A549 (cell line): ENCODE measurements at regions not wholly inside any gene's neighbourhood (a gene's known extent, or its start where the extent isn't known, plus 50 kb on each side); places are given as distances from the start of the nearest gene placed in this dataset.

Experiments used
- ATAC-seq, 2 experiments: fragments of 200-7000 bp in 1 of 2; fragments of >200 bp in 1 of 2; cut with Nextera tagmentation in 1 of 2; cut with Tn5 transposase in 1 of 2; 3 replicates each; pipeline versions ENCODE4 v1.8.0 to v1.9.1; 2018 to 2020; ENCODE audit warnings: mild to moderate bottlenecking in 1 of 2, moderate library complexity in 1 of 2
- CTCF ChIA-PET: fragments of 300-600 bp; sonication (Branson Sonifier 250); formaldehyde crosslinking; extraction: SDS; loops from one replicate; lab custom pipeline; 2021; ENCODE audit warnings: antibody characterized with exemption, inconsistent platforms; lab: Yijun Ruan, JAX
- POLR2A ChIA-PET: fragments of 350-600 bp; formaldehyde crosslinking; extraction: SDS; loops from one replicate; lab custom pipeline; 2021; ENCODE audit warnings: antibody characterized with exemption, inconsistent platforms; lab: Yijun Ruan, JAX
- DNase-seq, 2 experiments: peaks; one replicate each; pipeline versions ENCODE4 v3.0.0 to v3.0.0-alpha.2; 2011 to 2016; ENCODE audit warnings: low read depth in 1 of 2, low spot score in 1 of 2
- FAIRE-seq: peaks from 2 replicates; lab custom pipeline; 2011; peaks lifted over from hg19 to GRCh38; lab: Jason Lieb, UNC
- H3K27ac ChIP-seq, 2 experiments: fragments of >200 bp; sonication (Bioruptor Twin); formaldehyde crosslinking; 3 replicates each; pipeline ENCODE4 v1.5.1; 2016 to 2017
- H3K4me1 ChIP-seq: fragments of >200 bp; sonication (Bioruptor Twin); formaldehyde crosslinking; 3 replicates; pipeline ENCODE4 v1.6.1; 2016
- H3K4me2 ChIP-seq: fragments of >200 bp; sonication (Bioruptor Twin); formaldehyde crosslinking; 3 replicates; pipeline ENCODE4 v1.6.1; 2016
- H3K4me3 ChIP-seq: fragments of >200 bp; sonication (Bioruptor Twin); formaldehyde crosslinking; 3 replicates; pipeline ENCODE4 v1.5.1; 2016
- H3K9me3 ChIP-seq: fragments of >200 bp; sonication (Bioruptor Twin); formaldehyde crosslinking; 3 replicates; pipeline ENCODE4 v1.6.1; 2016
- BHLHE40 ChIP-seq: IDR thresholded peaks from 2 replicates; pipeline ENCODE4 v1.6.1; 2012; ENCODE audit warnings: low read depth, low read length, inconsistent platforms
- CHD2 ChIP-seq: fragments of 150-350 bp; IDR thresholded peaks from 2 replicates; pipeline ENCODE4 v1.6.1; 2014; ENCODE audit warnings: low read length; ENCODE audit not compliant: partially characterized antibody
- ESRRA ChIP-seq: fragments of 150-350 bp; IDR thresholded peaks from 2 replicates; pipeline ENCODE4 v1.6.1; 2014; ENCODE audit warnings: mild to moderate bottlenecking, low read length, borderline replicate concordance
- FOSL2 ChIP-seq, 2 experiments: fragments of 450-650 bp in 1 of 2; fragments of >200 bp in 1 of 2; sonication (Bioruptor Twin) in 1 of 2; formaldehyde crosslinking; IDR thresholded peaks; 2 replicates each; pipeline versions ENCODE4 v1.5.0 to v1.6.1; 2016 to 2020; ENCODE audit warnings: mild to moderate bottlenecking in 1 of 2, moderate library complexity in 1 of 2
- GATA3 ChIP-seq: IDR thresholded peaks from 2 replicates; pipeline ENCODE4 v1.6.1; 2012; ENCODE audit warnings: borderline replicate concordance
- HOXA7 ChIP-seq: fragments of 250-450 bp; sonication (Bioruptor Pico); IDR thresholded peaks from 2 replicates; pipeline ENCODE4 v1.5.0; 2020; ENCODE audit warnings: mild to moderate bottlenecking, moderate library complexity
- JUNB ChIP-seq: fragments of >200 bp; sonication (Bioruptor Twin); formaldehyde crosslinking; IDR thresholded peaks from 2 replicates; pipeline ENCODE4 v1.6.1; 2016
- KDM5A ChIP-seq: fragments of 200-600 bp; sonication (generic); IDR thresholded peaks from 2 replicates; pipeline ENCODE4 v1.6.1; 2016; ENCODE audit warnings: antibody characterized with exemption, mild to moderate bottlenecking
- MAFK ChIP-seq: fragments of 450-650 bp; IDR thresholded peaks from 2 replicates; pipeline ENCODE4 v1.6.1; 2014; ENCODE audit not compliant: partially characterized antibody
- MAZ ChIP-seq: fragments of 150-350 bp; IDR thresholded peaks from 2 replicates; pipeline ENCODE4 v1.6.1; 2014; ENCODE audit warnings: antibody characterized with exemption, low read depth, low read length, borderline replicate concordance
- MYC ChIP-seq: IDR thresholded peaks from 2 replicates; pipeline ENCODE4 v1.6.1; 2012; ENCODE audit warnings: mild to moderate bottlenecking, inconsistent platforms, low read length, improper control_type of control experiment, borderline replicate concordance
- RAD21 ChIP-seq, 2 experiments: fragments of >200 bp in 1 of 2; sonication (Bioruptor Twin) in 1 of 2; formaldehyde crosslinking in 1 of 2; IDR thresholded peaks in 1 of 2; conservative IDR thresholded peaks in 1 of 2; 2 replicates in 1 of 2; 3 replicates in 1 of 2; pipeline ENCODE4 v1.6.1; 2012 to 2018; ENCODE audit warnings: inconsistent platforms in 1 of 2
- RARB ChIP-seq: fragments of 250-450 bp; sonication (Bioruptor Pico); IDR thresholded peaks from 2 replicates; pipeline ENCODE4 v1.8.0; 2021; ENCODE audit warnings: mild to moderate bottlenecking, moderate library complexity
- RCOR1 ChIP-seq: fragments of 150-350 bp; IDR thresholded peaks from 2 replicates; pipeline ENCODE4 v1.6.1; 2014; ENCODE audit warnings: antibody characterized with exemption, low read length, low read depth
- RFX5 ChIP-seq: fragments of 450-650 bp; IDR thresholded peaks from 2 replicates; pipeline ENCODE4 v1.7.1; 2014; ENCODE audit warnings: antibody characterized with exemption, mild to moderate bottlenecking, moderate library complexity
- SMC3 ChIP-seq: fragments of >200 bp; sonication (Bioruptor Twin); formaldehyde crosslinking; IDR thresholded peaks from 3 replicates; pipeline ENCODE4 v1.6.1; 2018; ENCODE audit warnings: inconsistent platforms
- SREBF2 ChIP-seq: fragments of 450-650 bp; IDR thresholded peaks from 2 replicates; pipeline ENCODE4 v1.6.1; 2014; ENCODE audit warnings: mild to moderate bottlenecking, moderate library complexity
- ZC3H11A ChIP-seq: fragments of 450-650 bp; IDR thresholded peaks from 2 replicates; pipeline ENCODE4 v1.6.1; 2014; ENCODE audit warnings: antibody characterized with exemption, mild to moderate bottlenecking
- ZSCAN20 ChIP-seq: fragments of 250-450 bp; sonication (Bioruptor Pico); IDR thresholded peaks from 2 replicates; pipeline ENCODE4 v1.8.0; 2022; ENCODE audit warnings: mild to moderate bottlenecking, moderate library complexity
- WGBS: methylation state at CpG from one replicate; pipeline ENCODE4 v1.1.6; 2017; ENCODE audit errors: missing lambda C conversion rate; 5-methylcytosine and 5-hydroxymethylcytosine counted together
- TF ChIP-seq, protein P1 (sequence below): fragments of 150-350 bp; IDR thresholded peaks from 2 replicates; pipeline ENCODE4 v1.6.1; 2014; ENCODE audit warnings: low read depth, mild to moderate bottlenecking, low read length
- TF ChIP-seq, protein P2 (sequence below): IDR thresholded peaks from 2 replicates; pipeline ENCODE4 v1.6.1; 2012; ENCODE audit warnings: low read depth, borderline replicate concordance
- TF ChIP-seq, protein P3 (sequence below): fragments of 450-650 bp; IDR thresholded peaks from 2 replicates; pipeline ENCODE4 v1.6.1; 2014; ENCODE audit warnings: antibody characterized with exemption
- TF ChIP-seq, protein P4 (sequence below): fragments of 250-450 bp; sonication (Bioruptor Pico); IDR thresholded peaks from 2 replicates; pipeline ENCODE4 v1.5.0; 2020; ENCODE audit warnings: low read depth, mild to moderate bottlenecking, moderate library complexity
- TF ChIP-seq, protein P5 (sequence below): fragments of 200-600 bp; sonication (generic); IDR thresholded peaks from 2 replicates; pipeline ENCODE4 v1.6.1; 2016; ENCODE audit warnings: antibody characterized with exemption, mild to moderate bottlenecking, moderate library complexity

DNA sequence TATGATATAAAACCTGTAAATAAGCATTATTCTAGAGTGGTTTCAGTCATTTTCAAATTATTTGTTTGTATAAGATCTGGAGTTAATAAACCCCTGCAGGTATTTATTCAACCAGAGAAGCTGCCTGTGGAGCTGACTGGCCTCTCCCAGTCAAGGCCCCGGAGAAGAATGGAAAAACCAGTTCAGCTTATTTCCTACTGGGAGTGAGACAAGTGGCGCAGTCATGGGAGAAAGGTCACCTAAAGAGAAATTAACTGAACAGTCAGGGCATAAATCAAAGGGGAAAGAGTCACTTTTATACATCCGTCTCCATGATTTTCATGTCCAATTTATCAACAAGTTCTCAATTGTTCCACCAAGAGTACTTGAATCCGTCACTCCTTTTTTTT, 240.9 kb downstream of the RNF152 start:
- DNase-seq (no peak), FAIRE-seq (no peak), ATAC-seq (no peak)
- no peaks in the 10 kb centered on the region for H3K4me1 ChIP-seq
- 68% methylated on average over 4 of the region's 4 CpGs for WGBS
- H3K27ac ChIP-seq = no peak overlapping the region
- POLR2A ChIA-PET = no interaction called here
- CTCF ChIA-PET = no interaction called here
- no peak overlapping the region for H3K4me3 ChIP-seq
- H3K9me3 ChIP-seq = no peaks in the 10 kb centered on the region
- H3K4me2 ChIP-seq = no peak overlapping the region
- no peak for TF ChIP-seq MAZ

DNA sequence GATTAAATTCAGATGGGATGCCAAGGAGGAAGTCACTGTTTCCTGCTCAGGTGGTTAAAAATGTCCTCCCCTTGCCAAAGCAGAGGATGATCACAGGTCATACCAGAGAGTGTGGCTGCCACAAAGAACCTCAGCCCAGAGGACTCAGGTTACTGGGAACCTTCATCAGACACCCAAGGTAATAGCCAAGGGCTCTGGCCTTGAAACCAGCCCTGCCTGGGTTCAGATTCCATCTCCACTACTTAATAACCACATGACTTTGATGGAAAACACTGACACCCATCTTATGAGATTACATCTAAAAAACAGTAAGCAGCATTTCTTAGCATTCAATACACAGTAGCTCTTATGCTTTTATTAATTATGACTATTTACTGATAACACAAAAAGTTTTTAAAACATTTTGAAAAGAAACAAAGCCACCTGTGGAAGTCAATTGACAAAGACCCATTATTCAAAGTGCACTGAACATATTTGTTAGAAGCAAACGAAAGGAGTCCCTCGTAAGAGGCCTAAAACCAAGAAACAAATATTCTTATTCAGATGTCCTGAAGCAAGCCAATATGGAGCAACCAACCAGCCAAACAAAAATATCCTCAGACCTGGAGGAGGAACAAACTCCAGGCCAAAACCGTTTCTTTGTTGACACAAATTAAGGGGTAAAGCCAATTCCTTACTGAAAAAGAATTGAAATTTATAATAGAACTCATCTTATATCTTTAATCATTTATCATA, 241.5 kb downstream of the RNF152 start:
- no peaks in the 10 kb centered on the region for H3K9me3 ChIP-seq
- POLR2A ChIA-PET = no interaction called here
- FAIRE-seq (no peak), ATAC-seq (no peak), DNase-seq (no peak)
- H3K27ac ChIP-seq = no peak overlapping the region
- WGBS = 27% methylated on average over 3 of the region's 3 CpGs
- H3K4me1 ChIP-seq = no peaks in the 10 kb centered on the region
- H3K4me2 ChIP-seq = no peak overlapping the region
- CTCF ChIA-PET = no interaction called here
- no peak overlapping the region for H3K4me3 ChIP-seq
- TF ChIP-seq GATA3 = no peak
- no peak for TF ChIP-seq RAD21 (conservative IDR thresholded peaks at IDR 0.05 in 1 of 2, IDR thresholded peaks at IDR 0.05 in 1 of 2)
- no peak for TF ChIP-seq CHD2
- TF ChIP-seq SREBF2 = no peak
- no peak for TF ChIP-seq SMC3
- TF ChIP-seq HOXA7 = no peak
- no peak for TF ChIP-seq JUNB
- TF ChIP-seq MYC = no peak
- TF ChIP-seq, protein P1, sequence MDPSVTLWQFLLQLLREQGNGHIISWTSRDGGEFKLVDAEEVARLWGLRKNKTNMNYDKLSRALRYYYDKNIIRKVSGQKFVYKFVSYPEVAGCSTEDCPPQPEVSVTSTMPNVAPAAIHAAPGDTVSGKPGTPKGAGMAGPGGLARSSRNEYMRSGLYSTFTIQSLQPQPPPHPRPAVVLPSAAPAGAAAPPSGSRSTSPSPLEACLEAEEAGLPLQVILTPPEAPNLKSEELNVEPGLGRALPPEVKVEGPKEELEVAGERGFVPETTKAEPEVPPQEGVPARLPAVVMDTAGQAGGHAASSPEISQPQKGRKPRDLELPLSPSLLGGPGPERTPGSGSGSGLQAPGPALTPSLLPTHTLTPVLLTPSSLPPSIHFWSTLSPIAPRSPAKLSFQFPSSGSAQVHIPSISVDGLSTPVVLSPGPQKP = no peak
- TF ChIP-seq, protein P2, sequence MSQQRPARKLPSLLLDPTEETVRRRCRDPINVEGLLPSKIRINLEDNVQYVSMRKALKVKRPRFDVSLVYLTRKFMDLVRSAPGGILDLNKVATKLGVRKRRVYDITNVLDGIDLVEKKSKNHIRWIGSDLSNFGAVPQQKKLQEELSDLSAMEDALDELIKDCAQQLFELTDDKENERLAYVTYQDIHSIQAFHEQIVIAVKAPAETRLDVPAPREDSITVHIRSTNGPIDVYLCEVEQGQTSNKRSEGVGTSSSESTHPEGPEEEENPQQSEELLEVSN = no peak
- no peak for TF ChIP-seq FOSL2 (IDR thresholded peaks at IDR 0.05)
- TF ChIP-seq FOSL2 (CRISPR knock-in tag; IDR thresholded peaks at IDR 0.05) = no peak
- TF ChIP-seq, protein P3, sequence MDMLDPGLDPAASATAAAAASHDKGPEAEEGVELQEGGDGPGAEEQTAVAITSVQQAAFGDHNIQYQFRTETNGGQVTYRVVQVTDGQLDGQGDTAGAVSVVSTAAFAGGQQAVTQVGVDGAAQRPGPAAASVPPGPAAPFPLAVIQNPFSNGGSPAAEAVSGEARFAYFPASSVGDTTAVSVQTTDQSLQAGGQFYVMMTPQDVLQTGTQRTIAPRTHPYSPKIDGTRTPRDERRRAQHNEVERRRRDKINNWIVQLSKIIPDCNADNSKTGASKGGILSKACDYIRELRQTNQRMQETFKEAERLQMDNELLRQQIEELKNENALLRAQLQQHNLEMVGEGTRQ = no peak
- TF ChIP-seq ESRRA = no peak
- TF ChIP-seq ZSCAN20 (CRISPR knock-in tag) = no peak
- no peak for TF ChIP-seq RARB (CRISPR knock-in tag)
- no peak for TF ChIP-seq MAFK

DNA sequence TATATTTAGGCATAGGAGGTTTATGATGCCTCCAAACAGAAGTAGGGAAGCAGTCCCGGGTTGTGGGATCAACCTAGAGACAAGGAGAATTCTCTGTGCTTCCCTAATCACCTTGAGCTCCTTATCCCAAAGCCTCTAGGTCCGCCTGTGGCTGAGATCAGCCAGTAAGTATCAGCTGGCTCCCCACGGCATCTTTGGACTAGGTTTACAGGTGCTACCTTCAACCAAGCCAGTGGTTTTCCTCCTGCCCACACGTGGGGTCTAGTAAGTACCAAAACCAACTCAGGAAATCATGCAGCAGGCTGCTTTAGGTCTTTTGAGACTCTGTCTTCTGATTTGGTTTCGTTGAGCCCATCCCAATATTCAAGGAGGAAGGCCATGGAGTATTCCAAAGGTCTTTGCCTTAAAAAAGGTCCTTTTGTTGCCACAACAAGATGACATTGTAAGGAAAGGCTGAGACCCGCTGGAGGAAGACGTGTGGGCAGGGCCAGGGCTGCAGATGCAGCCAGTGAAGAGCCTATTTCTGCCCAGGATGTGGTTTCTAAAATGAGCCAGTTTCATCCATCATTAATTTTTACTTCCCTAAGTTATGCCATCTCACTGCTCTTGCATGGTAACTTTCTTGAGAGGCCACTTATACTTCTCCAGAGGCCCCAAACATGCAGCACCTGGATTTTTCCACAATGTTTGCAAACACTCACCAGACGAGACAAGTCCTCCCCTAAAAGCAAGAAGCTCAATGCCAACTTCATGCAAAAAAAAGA, 248.7 kb downstream of the RNF152 start:
- POLR2A ChIA-PET = no interaction called here
- CTCF ChIA-PET = no interaction called here
- FAIRE-seq = no peak
- no peak for ATAC-seq
- Histone ChIP-seq H3K9me3 (no peaks in the 10 kb centered on the region), H3K4me1 (no peaks in the 10 kb centered on the region), H3K27ac (no peak overlapping the region), H3K4me2 (no peak overlapping the region), H3K4me3 (no peak overlapping the region)
- DNase-seq = no peak
- WGBS = 11% methylated on average over 8 of the region's 8 CpGs
- TF ChIP-seq RAD21 (conservative IDR thresholded peaks at IDR 0.05 in 1 of 2, IDR thresholded peaks at IDR 0.05 in 1 of 2) (no peak), RFX5 (no peak), ZC3H11A (no peak), CHD2 (no peak), KDM5A (no peak), ZSCAN20 (CRISPR knock-in tag) (no peak), BHLHE40 (no peak), MAFK (no peak), RCOR1 (no peak)
- TF ChIP-seq, protein P4, sequence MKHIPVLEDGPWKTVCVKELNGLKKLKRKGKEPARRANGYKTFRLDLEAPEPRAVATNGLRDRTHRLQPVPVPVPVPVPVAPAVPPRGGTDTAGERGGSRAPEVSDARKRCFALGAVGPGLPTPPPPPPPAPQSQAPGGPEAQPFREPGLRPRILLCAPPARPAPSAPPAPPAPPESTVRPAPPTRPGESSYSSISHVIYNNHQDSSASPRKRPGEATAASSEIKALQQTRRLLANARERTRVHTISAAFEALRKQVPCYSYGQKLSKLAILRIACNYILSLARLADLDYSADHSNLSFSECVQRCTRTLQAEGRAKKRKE = no peak
- TF ChIP-seq, protein P3 = no peak
- TF ChIP-seq, protein P5, sequence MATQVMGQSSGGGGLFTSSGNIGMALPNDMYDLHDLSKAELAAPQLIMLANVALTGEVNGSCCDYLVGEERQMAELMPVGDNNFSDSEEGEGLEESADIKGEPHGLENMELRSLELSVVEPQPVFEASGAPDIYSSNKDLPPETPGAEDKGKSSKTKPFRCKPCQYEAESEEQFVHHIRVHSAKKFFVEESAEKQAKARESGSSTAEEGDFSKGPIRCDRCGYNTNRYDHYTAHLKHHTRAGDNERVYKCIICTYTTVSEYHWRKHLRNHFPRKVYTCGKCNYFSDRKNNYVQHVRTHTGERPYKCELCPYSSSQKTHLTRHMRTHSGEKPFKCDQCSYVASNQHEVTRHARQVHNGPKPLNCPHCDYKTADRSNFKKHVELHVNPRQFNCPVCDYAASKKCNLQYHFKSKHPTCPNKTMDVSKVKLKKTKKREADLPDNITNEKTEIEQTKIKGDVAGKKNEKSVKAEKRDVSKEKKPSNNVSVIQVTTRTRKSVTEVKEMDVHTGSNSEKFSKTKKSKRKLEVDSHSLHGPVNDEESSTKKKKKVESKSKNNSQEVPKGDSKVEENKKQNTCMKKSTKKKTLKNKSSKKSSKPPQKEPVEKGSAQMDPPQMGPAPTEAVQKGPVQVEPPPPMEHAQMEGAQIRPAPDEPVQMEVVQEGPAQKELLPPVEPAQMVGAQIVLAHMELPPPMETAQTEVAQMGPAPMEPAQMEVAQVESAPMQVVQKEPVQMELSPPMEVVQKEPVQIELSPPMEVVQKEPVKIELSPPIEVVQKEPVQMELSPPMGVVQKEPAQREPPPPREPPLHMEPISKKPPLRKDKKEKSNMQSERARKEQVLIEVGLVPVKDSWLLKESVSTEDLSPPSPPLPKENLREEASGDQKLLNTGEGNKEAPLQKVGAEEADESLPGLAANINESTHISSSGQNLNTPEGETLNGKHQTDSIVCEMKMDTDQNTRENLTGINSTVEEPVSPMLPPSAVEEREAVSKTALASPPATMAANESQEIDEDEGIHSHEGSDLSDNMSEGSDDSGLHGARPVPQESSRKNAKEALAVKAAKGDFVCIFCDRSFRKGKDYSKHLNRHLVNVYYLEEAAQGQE = no peak
